ENCODE measurements at regions not wholly inside any gene's neighbourhood (a gene's known extent, or its start where the extent isn't known, plus 50 kb on each side); places are given as distances from the start of the nearest gene placed in this dataset.

GRCh38 chr1:221085701-221086375, 206.6 kb downstream of the HLX start:
- no CpG with 5 or more reads among the region's 2 CpGs for WGBS (ENCODE audit: insufficient coverage, insufficient read length)
- Histone ChIP-seq H3K27ac (ENCODE audit: low read length) (no peak overlapping the region), H3K4me1 (ENCODE audit: control insufficient read depth, insufficient read depth, low read length) (no peaks in the 10 kb centered on the region), H3K4me3 (ENCODE audit: low read length) (no peak overlapping the region), H3K27me3 (ENCODE audit: control insufficient read depth, insufficient read depth, low read length) (no peaks in the 10 kb centered on the region), H3K9me3 (ENCODE audit: control insufficient read depth, insufficient read depth, low read length) (no peaks in the 10 kb centered on the region), H3K36me3 (ENCODE audit: control insufficient read depth, insufficient read depth, low read length) (no peaks in the 10 kb centered on the region)
- DNase-seq (ENCODE audit: low read depth, low spot score): no peak

DNA sequence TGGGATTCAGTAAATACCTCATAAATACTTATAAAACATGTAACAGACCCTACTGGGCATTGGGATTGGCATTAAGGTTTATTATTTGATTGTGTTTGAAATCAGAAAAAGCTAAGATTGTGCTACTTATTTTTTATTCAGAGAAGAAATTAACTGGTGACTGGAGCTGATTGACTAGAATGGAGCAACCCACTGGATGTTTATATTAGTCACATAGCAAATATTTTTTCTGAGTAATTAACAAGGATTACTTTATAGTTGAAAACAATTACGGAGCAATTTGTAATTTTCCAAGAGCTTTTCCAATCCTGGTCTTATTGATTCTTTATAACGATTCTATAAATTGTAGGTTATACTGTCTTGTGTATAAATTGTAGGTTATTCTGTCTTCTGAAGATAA, 208.7 kb downstream of the HLX start:
- Histone ChIP-seq H3K36me3 (ENCODE audit: control insufficient read depth, insufficient read depth, low read length) (no peaks in the 10 kb centered on the region), H3K27ac (ENCODE audit: low read length) (no peak overlapping the region), H3K9me3 (ENCODE audit: control insufficient read depth, insufficient read depth, low read length) (no peaks in the 10 kb centered on the region), H3K4me1 (ENCODE audit: control insufficient read depth, insufficient read depth, low read length) (no peaks in the 10 kb centered on the region), H3K27me3 (ENCODE audit: control insufficient read depth, insufficient read depth, low read length) (no peaks in the 10 kb centered on the region), H3K4me3 (ENCODE audit: low read length) (no peak overlapping the region)
- DNase-seq (ENCODE audit: low read depth, low spot score): no peak
- WGBS (ENCODE audit: insufficient coverage, insufficient read length): no CpG with 5 or more reads among the region's 2 CpGs

DNA sequence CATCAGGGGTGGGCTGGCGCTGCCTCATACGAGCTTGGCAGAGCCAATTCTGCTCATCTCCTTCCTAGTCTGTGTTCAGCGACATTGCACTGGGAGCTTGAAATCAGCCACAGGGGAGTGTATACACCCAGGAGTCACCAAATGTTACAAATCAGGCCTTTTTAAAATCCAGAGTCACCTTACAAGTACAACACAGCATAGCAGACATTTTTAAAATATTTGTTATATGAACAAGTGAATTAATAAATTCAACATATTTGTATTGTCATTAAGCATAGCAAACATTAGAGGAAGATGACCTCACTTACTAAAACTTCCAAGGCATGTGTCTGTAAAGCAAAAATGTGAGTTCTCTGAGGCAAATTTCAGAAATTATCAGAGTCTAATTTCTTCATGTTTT, 210.0 kb downstream of the HLX start:
- no peaks in the 10 kb centered on the region for H3K9me3 ChIP-seq (ENCODE audit: control insufficient read depth, insufficient read depth, low read length)
- WGBS (ENCODE audit: insufficient coverage, insufficient read length): no CpG with 5 or more reads among the region's 3 CpGs
- H3K27me3 ChIP-seq (ENCODE audit: control insufficient read depth, insufficient read depth, low read length): no peaks in the 10 kb centered on the region
- 0 out of 2 replicates have a peak, but pooled peaks cover under 1% of the 10 kb centered on the region for H3K4me1 ChIP-seq (ENCODE audit: control insufficient read depth, insufficient read depth, low read length)
- no peak for DNase-seq (ENCODE audit: low read depth, low spot score)
- no peak overlapping the region for H3K4me3 ChIP-seq (ENCODE audit: low read length)
- H3K36me3 ChIP-seq (ENCODE audit: control insufficient read depth, insufficient read depth, low read length): no peaks in the 10 kb centered on the region
- no peak overlapping the region for H3K27ac ChIP-seq (ENCODE audit: low read length)

DNA sequence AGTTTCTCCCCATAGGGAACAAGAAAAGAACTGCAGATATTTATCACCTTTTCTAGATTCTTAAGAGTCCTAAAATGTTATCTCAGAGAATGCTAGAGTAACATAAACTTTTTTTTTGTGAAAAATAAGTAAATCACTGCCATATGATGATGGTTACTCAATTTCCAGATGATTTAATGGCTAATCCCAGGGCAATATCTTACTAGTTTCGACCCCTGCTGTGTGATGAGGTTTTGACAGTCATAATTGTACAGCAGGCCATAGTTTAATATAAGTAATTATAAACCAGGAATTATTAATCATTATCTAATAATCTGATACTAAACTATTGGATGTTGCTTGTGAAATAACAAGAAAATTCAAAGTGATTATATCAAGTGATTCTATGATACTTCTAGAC, 210.6 kb downstream of the HLX start:
- Histone ChIP-seq H3K27ac (ENCODE audit: low read length) (no peak overlapping the region), H3K27me3 (ENCODE audit: control insufficient read depth, insufficient read depth, low read length) (no peaks in the 10 kb centered on the region), H3K9me3 (ENCODE audit: control insufficient read depth, insufficient read depth, low read length) (no peaks in the 10 kb centered on the region), H3K4me3 (ENCODE audit: low read length) (no peak overlapping the region), H3K4me1 (ENCODE audit: control insufficient read depth, insufficient read depth, low read length) (0 out of 2 replicates have a peak, but pooled peaks cover 2% of the 10 kb centered on the region), H3K36me3 (ENCODE audit: control insufficient read depth, insufficient read depth, low read length) (no peaks in the 10 kb centered on the region)
- no CpG with 5 or more reads among the region's 1 CpG for WGBS (ENCODE audit: insufficient coverage, insufficient read length)
- no peak for DNase-seq (ENCODE audit: low read depth, low spot score)

- H3K36me3 ChIP-seq (ENCODE audit: control insufficient read depth, insufficient read depth, low read length): no peaks in the 10 kb centered on the region
- H3K9me3 ChIP-seq (ENCODE audit: control insufficient read depth, insufficient read depth, low read length): no peaks in the 10 kb centered on the region
- H3K4me3 ChIP-seq (ENCODE audit: low read length): no peak overlapping the region
- H3K27me3 ChIP-seq (ENCODE audit: control insufficient read depth, insufficient read depth, low read length): no peaks in the 10 kb centered on the region
- WGBS (ENCODE audit: insufficient coverage, insufficient read length): no CpG with 5 or more reads among the region's 5 CpGs
- no peak for DNase-seq (ENCODE audit: low read depth, low spot score)
- 0 out of 2 replicates have a peak, but pooled peaks cover 2% of the 10 kb centered on the region for H3K4me1 ChIP-seq (ENCODE audit: control insufficient read depth, insufficient read depth, low read length)
- no peak overlapping the region for H3K27ac ChIP-seq (ENCODE audit: low read length)
These were observed 214.9 kb downstream of the HLX start for GRCh38 chr1:221093903-221094791.

- H3K27me3 ChIP-seq (ENCODE audit: control insufficient read depth, insufficient read depth, low read length): no peaks in the 10 kb centered on the region
- no peaks in the 10 kb centered on the region for H3K9me3 ChIP-seq (ENCODE audit: control insufficient read depth, insufficient read depth, low read length)
- H3K36me3 ChIP-seq (ENCODE audit: control insufficient read depth, insufficient read depth, low read length): no peaks in the 10 kb centered on the region
- H3K4me3 ChIP-seq (ENCODE audit: low read length): no peak overlapping the region
- DNase-seq (ENCODE audit: low read depth, low spot score): no peak
- no CpG with 5 or more reads among the region's 6 CpGs for WGBS (ENCODE audit: insufficient coverage, insufficient read length)
- 0 out of 2 replicates have a peak, but pooled peaks cover 2% of the 10 kb centered on the region for H3K4me1 ChIP-seq (ENCODE audit: control insufficient read depth, insufficient read depth, low read length)
- no peak overlapping the region for H3K27ac ChIP-seq (ENCODE audit: low read length)
These were observed 218.4 kb downstream of the HLX start for GRCh38 chr1:221097479-221098281.

DNA sequence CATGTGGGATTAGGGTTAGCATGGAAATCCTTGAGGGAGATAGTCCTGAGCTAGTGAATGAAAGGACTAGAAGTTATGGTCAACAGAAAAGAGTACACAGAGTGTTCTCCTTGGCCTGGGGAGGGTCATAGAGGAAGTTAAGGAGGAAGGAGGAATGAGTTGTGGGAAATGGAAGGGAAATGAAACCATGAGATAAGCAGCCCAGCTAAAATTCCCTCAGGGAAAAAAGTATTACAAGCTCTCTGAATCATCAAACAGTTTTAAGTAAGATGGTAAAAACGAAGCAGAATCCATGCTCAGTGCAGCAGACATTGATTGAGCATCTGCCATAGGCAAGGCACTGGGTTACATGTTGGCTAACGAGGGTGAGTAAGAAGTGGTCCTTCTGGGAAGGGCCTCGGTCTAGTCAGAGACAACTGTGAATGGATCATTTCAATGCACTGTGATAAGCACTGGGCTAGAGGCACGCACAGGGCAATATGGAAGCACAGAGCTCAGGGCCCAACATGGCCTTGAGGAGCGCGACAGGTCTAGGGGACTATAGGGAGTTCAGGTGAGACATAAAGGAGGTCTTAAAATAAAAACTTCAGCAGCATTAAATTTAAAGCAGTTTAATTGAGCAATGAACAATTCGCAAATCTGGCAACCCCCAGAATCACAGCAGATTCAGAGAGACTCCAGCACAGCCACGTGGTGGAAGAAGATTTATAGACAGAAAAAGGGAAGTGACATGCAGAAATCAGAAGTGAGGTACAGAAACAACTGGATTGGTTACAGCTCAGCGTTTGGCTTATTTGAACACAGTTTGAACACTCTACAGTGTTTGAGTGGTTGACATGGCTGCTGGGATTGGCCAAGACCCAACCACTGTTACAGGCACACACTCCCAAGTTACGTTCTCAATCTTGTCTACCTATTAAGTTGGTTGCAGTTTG, 219.5 kb downstream of the HLX start:
- Histone ChIP-seq H3K4me1 (ENCODE audit: control insufficient read depth, insufficient read depth, low read length) (0 out of 2 replicates have a peak, but pooled peaks cover 2% of the 10 kb centered on the region), H3K36me3 (ENCODE audit: control insufficient read depth, insufficient read depth, low read length) (no peaks in the 10 kb centered on the region), H3K27me3 (ENCODE audit: control insufficient read depth, insufficient read depth, low read length) (no peaks in the 10 kb centered on the region), H3K27ac (ENCODE audit: low read length) (no peak overlapping the region), H3K4me3 (ENCODE audit: low read length) (no peak overlapping the region), H3K9me3 (ENCODE audit: control insufficient read depth, insufficient read depth, low read length) (no peaks in the 10 kb centered on the region)
- WGBS (ENCODE audit: insufficient coverage, insufficient read length): no CpG with 5 or more reads among the region's 10 CpGs
- no peak for DNase-seq (ENCODE audit: low read depth, low spot score)

GRCh38 chr1:221099747-221100595, 220.7 kb downstream of the HLX start:
- DNase-seq (ENCODE audit: low read depth, low spot score): no peak
- H3K4me3 ChIP-seq (ENCODE audit: low read length): no peak overlapping the region
- no peaks in the 10 kb centered on the region for H3K36me3 ChIP-seq (ENCODE audit: control insufficient read depth, insufficient read depth, low read length)
- H3K27ac ChIP-seq (ENCODE audit: low read length): no peak overlapping the region
- H3K27me3 ChIP-seq (ENCODE audit: control insufficient read depth, insufficient read depth, low read length): no peaks in the 10 kb centered on the region
- H3K4me1 ChIP-seq (ENCODE audit: control insufficient read depth, insufficient read depth, low read length): no peaks in the 10 kb centered on the region
- no peaks in the 10 kb centered on the region for H3K9me3 ChIP-seq (ENCODE audit: control insufficient read depth, insufficient read depth, low read length)
- no CpG with 5 or more reads among the region's 12 CpGs for WGBS (ENCODE audit: insufficient coverage, insufficient read length)

DNA sequence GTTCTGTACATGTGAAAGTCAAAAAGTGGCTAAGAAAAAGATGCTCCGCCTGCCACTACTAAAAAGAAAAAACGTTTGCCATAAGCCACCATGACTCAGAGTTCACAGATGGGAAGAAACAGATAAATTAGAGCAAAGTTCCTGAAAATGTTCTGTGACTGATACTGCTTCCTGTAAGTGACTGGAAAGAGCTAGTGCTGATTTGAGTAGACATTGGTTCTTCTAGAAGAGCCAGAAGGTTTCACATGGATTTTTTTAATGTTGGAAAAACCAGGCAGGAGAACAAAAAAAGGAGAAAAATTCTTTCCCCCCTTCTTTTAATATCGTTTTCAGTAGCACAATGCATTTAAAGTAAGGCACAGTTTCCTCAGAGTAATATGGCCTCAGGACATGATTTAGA, 221.4 kb downstream of the HLX start:
- no peak overlapping the region for H3K27ac ChIP-seq (ENCODE audit: low read length)
- no peaks in the 10 kb centered on the region for H3K4me1 ChIP-seq (ENCODE audit: control insufficient read depth, insufficient read depth, low read length)
- WGBS (ENCODE audit: insufficient coverage, insufficient read length): no CpG with 5 or more reads among the region's 3 CpGs
- H3K4me3 ChIP-seq (ENCODE audit: low read length): no peak overlapping the region
- H3K27me3 ChIP-seq (ENCODE audit: control insufficient read depth, insufficient read depth, low read length): no peaks in the 10 kb centered on the region
- no peaks in the 10 kb centered on the region for H3K36me3 ChIP-seq (ENCODE audit: control insufficient read depth, insufficient read depth, low read length)
- no peak for DNase-seq (ENCODE audit: low read depth, low spot score)
- no peaks in the 10 kb centered on the region for H3K9me3 ChIP-seq (ENCODE audit: control insufficient read depth, insufficient read depth, low read length)

Data from iPS DF 6.9 (cell line).